B cell (primary cell): ENCODE measurements at regions not wholly inside any gene's neighbourhood (a gene's known extent, or its start where the extent isn't known, plus 50 kb on each side); places are given as distances from the start of the nearest gene placed in this dataset.

Experiments
- ATAC-seq: fragments of 200-7000 bp; cut with Tn5 transposase; one replicate; pipeline ENCODE4 v1.10.0; 2021; ENCODE audit warnings: low read depth, mild to moderate bottlenecking, moderate number of reproducible peaks, moderate library complexity
- CTCF ChIA-PET: fragments of 350-600 bp; sonication (Branson Sonifier 250); formaldehyde crosslinking; loops from one replicate; lab custom pipeline; 2021; ENCODE audit warnings: antibody characterized with exemption, inconsistent platforms; lab: Charles Lee
- POLR2A ChIA-PET: fragments of 350-600 bp; sonication (Branson Sonifier 250); formaldehyde crosslinking; loops from one replicate; lab custom pipeline; 2021; ENCODE audit warnings: antibody characterized with exemption; lab: Charles Lee
- DNase-seq: peaks from one replicate; pipeline ENCODE4 v3.0.0; 2013
- H2AFZ ChIP-seq: 2 replicates; pipeline ENCODE4 v1.6.1; 2012; ENCODE audit warnings: mild to moderate bottlenecking, low read depth, low read length; ENCODE audit not compliant: insufficient read depth, poor library complexity, severe bottlenecking
- H3K27ac ChIP-seq, 2 donors: 1 replicate in 1 of 2; 2 replicates in 1 of 2; pipeline ENCODE4 v1.5.1; 2012 to 2013; ENCODE audit warnings: low read length in 2 of 2, mild to moderate bottlenecking in 2 of 2, moderate library complexity in 1 of 2
- H3K27me3 ChIP-seq, 4 experiments: fragments of 200-600 bp in 1 of 4; sonication (generic) in 1 of 4; replicated peaks in 1 of 4; 1 replicate in 2 of 4; 2 replicates in 2 of 4; pipeline versions ENCODE4 v1.6.1 to v1.7.0; 2013 to 2016; ENCODE audit warnings: low read length in 3 of 4, mild to moderate bottlenecking in 2 of 4, mixed read lengths in 1 of 4, moderate library complexity in 1 of 4; ENCODE audit not compliant: insufficient read depth in 4 of 4, control insufficient read depth in 3 of 4; ENCODE audit errors: control extremely low read depth in 1 of 4
- H3K36me3 ChIP-seq, 2 experiments: replicated peaks in 1 of 2; 1 replicate in 1 of 2; 2 replicates in 1 of 2; pipeline versions ENCODE4 v1.6.1 to v1.7.1; 2013; ENCODE audit warnings: low read length in 1 of 2; ENCODE audit not compliant: insufficient read depth in 2 of 2, control insufficient read depth in 1 of 2; ENCODE audit errors: control extremely low read depth in 1 of 2, extremely low read depth in 1 of 2
- H3K4me1 ChIP-seq, 2 donors: fragments of 200-600 bp in 1 of 2; sonication (generic) in 1 of 2; 1 replicate in 1 of 2; 2 replicates in 1 of 2; pipeline versions ENCODE4 v1.5.1 to v1.6.1; 2013 to 2017; ENCODE audit warnings: low read length in 2 of 2; ENCODE audit not compliant: control insufficient read depth in 2 of 2, insufficient read depth in 2 of 2
- H3K4me2 ChIP-seq: replicated peaks from 2 replicates; pipeline ENCODE3; 2012; ENCODE audit warnings: mild to moderate bottlenecking, low read depth, low read length; ENCODE audit not compliant: poor library complexity, severe bottlenecking
- H3K4me3 ChIP-seq, 5 experiments: fragments of 200-600 bp in 1 of 5; sonication (generic) in 1 of 5; 1 replicate in 3 of 5; 2 replicates in 2 of 5; pipeline versions ENCODE4 v1.5.1 to v1.7.0; 2011 to 2016; ENCODE audit warnings: low read length in 4 of 5, mild to moderate bottlenecking in 4 of 5, low read depth in 2 of 5, control low read depth in 1 of 5, moderate library complexity in 1 of 5; ENCODE audit not compliant: insufficient read depth in 1 of 5; ENCODE audit errors: control extremely low read depth in 1 of 5, extremely low read depth in 1 of 5
- H3K79me2 ChIP-seq: fragments of 200-600 bp; sonication (generic); one replicate; pipeline ENCODE4 v1.6.0; 2016; ENCODE audit warnings: low read length; ENCODE audit not compliant: control insufficient read depth, insufficient read depth
- H3K9ac ChIP-seq: fragments of 200-600 bp; sonication (generic); 2 replicates; pipeline ENCODE4 v1.6.1; 2017; ENCODE audit warnings: mild to moderate bottlenecking, low read length, moderate library complexity
- H3K9me3 ChIP-seq, 3 donors: one replicate each; pipeline versions ENCODE4 v1.6.1 to v1.7.1; 2013; ENCODE audit warnings: low read length in 2 of 3; ENCODE audit not compliant: control insufficient read depth in 2 of 3, insufficient read depth in 1 of 3; ENCODE audit errors: control extremely low read depth in 1 of 3
- H4K20me1 ChIP-seq: 2 replicates; pipeline ENCODE4 v1.6.0; 2012; ENCODE audit warnings: mild to moderate bottlenecking, low read length; ENCODE audit not compliant: insufficient read depth, control insufficient read depth, poor library complexity, severe bottlenecking
- H3K27ac Mint-ChIP-seq: one replicate; pipeline ENCODE4 v1.8.0; 2021; ENCODE audit warnings: mixed read lengths
- H3K27me3 Mint-ChIP-seq: one replicate; pipeline ENCODE4 v1.8.0; 2021; ENCODE audit warnings: mixed read lengths
- H3K4me1 Mint-ChIP-seq: one replicate; pipeline ENCODE4 v1.8.0; 2021; ENCODE audit warnings: mixed read lengths
- H3K4me3 Mint-ChIP-seq: one replicate; pipeline ENCODE4 v1.8.0; 2021; ENCODE audit warnings: mixed read lengths
- H3K9me3 Mint-ChIP-seq: one replicate; pipeline ENCODE4 v1.8.0; 2022; ENCODE audit warnings: mixed read lengths; ENCODE audit not compliant: insufficient read depth
- EZH2 ChIP-seq: IDR thresholded peaks from 2 replicates; pipeline ENCODE4 v1.6.1; 2012; ENCODE audit warnings: borderline replicate concordance, low read depth, mild to moderate bottlenecking, moderate library complexity, low read length; ENCODE audit not compliant: insufficient read depth, poor library complexity, severe bottlenecking
- WGBS: methylation state at CpG from one replicate; pipeline ENCODE4 v1.1.5; 2013; ENCODE audit warnings: missing lambda C conversion rate; ENCODE audit not compliant: insufficient coverage; 5-methylcytosine and 5-hydroxymethylcytosine counted together
- intact Hi-C: fragments of 100-400 bp; cut with micrococcal nuclease; formaldehyde crosslinking; loops from one replicate; pipeline ENCODE4 v1.10.0; 2022
- TF ChIP-seq, protein P1 (sequence below): fragments of 200-600 bp; IDR thresholded peaks from one replicate; pipeline ENCODE4 v1.8.0; 2022; ENCODE audit warnings: antibody characterized with exemption, mild to moderate bottlenecking

DNA sequence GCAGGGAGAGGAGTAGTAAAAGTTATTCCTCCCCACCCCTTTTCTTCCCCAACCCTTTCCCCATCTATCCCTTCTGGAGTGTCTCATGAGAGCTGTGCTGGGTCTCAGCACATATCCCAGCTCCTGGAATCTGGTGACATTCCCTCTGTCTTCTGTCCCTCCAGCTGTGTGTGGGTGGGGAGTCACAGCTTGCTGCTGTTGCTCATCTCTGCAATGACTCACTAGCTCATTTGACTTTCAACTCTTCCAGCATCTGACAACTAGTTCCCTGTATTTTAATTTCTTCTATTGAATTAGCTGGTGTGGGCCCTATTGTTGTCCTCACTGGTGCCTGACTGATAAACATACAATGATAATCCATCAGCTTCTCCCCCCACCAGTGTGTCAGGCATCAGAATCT, 198.9 kb upstream of the AUTS2 start:
- intact Hi-C loops: no loop called here
- DNase-seq (no peak), ATAC-seq (no peak)
- no peak overlapping the region for H3K9ac ChIP-seq
- Mint-ChIP-seq H3K9me3 (no peaks in the 10 kb centered on the region), H3K4me1 (no peaks in the 10 kb centered on the region), H3K27me3 (peaks cover 7% of the 10 kb centered on the region), H3K27ac (no peak overlapping the region), H3K4me3 (no peak overlapping the region)
- no peaks in the 10 kb centered on the region for H4K20me1 ChIP-seq
- TF ChIP-seq, protein P1, sequence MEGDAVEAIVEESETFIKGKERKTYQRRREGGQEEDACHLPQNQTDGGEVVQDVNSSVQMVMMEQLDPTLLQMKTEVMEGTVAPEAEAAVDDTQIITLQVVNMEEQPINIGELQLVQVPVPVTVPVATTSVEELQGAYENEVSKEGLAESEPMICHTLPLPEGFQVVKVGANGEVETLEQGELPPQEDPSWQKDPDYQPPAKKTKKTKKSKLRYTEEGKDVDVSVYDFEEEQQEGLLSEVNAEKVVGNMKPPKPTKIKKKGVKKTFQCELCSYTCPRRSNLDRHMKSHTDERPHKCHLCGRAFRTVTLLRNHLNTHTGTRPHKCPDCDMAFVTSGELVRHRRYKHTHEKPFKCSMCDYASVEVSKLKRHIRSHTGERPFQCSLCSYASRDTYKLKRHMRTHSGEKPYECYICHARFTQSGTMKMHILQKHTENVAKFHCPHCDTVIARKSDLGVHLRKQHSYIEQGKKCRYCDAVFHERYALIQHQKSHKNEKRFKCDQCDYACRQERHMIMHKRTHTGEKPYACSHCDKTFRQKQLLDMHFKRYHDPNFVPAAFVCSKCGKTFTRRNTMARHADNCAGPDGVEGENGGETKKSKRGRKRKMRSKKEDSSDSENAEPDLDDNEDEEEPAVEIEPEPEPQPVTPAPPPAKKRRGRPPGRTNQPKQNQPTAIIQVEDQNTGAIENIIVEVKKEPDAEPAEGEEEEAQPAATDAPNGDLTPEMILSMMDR: no peak
- no peak for TF ChIP-seq EZH2
- CTCF ChIA-PET: no interaction called here
- no peaks in the 10 kb centered on the region for H3K79me2 ChIP-seq
- no peak overlapping the region for H2AFZ ChIP-seq
- H3K9me3 ChIP-seq: no peaks in the 10 kb centered on the region
- peaks cover 0 to 2% (median 0%) of the 10 kb centered on the region in 4 experiments for H3K27me3 ChIP-seq
- H3K36me3 ChIP-seq: no peaks in the 10 kb centered on the region
- H3K4me1 ChIP-seq: no peaks in the 10 kb centered on the region
- POLR2A ChIA-PET: no interaction called here
- H3K4me2 ChIP-seq: no peak overlapping the region
- H3K4me3 ChIP-seq: no peak overlapping the region
- H3K27ac ChIP-seq: no peak overlapping the region

DNA sequence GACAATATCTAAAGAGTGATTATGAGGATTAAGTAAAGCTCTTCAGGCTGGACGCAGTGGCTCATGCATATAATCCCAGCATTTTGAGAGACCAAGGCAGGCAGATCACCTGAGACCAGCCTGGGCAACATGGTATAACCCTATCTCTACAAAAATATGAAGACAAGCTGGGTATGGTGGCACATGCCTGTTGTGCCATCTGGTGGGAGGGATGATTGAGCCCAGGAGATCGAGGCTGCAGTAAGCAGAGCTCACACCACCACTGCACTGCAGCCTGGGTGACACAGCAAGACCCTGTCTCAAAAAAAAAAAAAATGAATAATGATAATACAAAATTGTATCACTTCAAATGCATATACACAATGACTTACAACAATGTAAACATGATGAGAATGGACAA, 195.6 kb upstream of the AUTS2 start:
- peaks cover 3% of the 10 kb centered on the region for H3K27me3 Mint-ChIP-seq
- TF ChIP-seq EZH2: no peak
- TF ChIP-seq, protein P1: no peak
- Histone ChIP-seq H2AFZ (no peak overlapping the region), H3K4me1 (no peaks in the 10 kb centered on the region), H3K36me3 (no peaks in the 10 kb centered on the region), H3K9ac (no peak overlapping the region), H3K27me3 (peaks cover 0 to 2% (median 0%) of the 10 kb centered on the region in 4 experiments), H3K4me2 (no peak overlapping the region), H3K79me2 (no peaks in the 10 kb centered on the region), H4K20me1 (no peaks in the 10 kb centered on the region), H3K4me3 (no peak overlapping the region), H3K9me3 (no peaks in the 10 kb centered on the region), H3K27ac (no peak overlapping the region)
- H3K9me3 Mint-ChIP-seq: no peaks in the 10 kb centered on the region
- ChIA-PET POLR2A (no interaction called here), CTCF (no interaction called here)
- intact Hi-C loops: loop anchor here (5.0 kb wide), 1 partner anchor 530 kb away; no protein-coding TSS in a partner anchor
- DNase-seq (no peak), ATAC-seq (no peak)
- H3K27ac Mint-ChIP-seq: no peak overlapping the region
- no peak overlapping the region for H3K4me3 Mint-ChIP-seq
- H3K4me1 Mint-ChIP-seq: no peaks in the 10 kb centered on the region
- WGBS: no CpG with 5 or more reads among the region's 2 CpGs
